HepG2 (cell line): ENCODE measurements at regions not wholly inside any gene's neighbourhood (a gene's known extent, or its start where the extent isn't known, plus 50 kb on each side); places are given as distances from the start of the nearest gene placed in this dataset.

Experiments used
- ATAC-seq: fragments of 200-7000 bp; cut with Tn5 transposase; 3 replicates; pipeline ENCODE4 v1.9.1; 2020; ENCODE audit warnings: mild to moderate bottlenecking, moderate library complexity
- BruUV-seq: library from RNA; stranded (reverse); fragments of 400-500 nt; replicated peaks from 2 replicates; lab custom pipeline; 2021; lab: Mats Ljungman, UMichigan
- CTCF ChIA-PET: fragments of 300-600 bp; formaldehyde crosslinking; extraction: SDS; loops from one replicate; lab custom pipeline; 2021; ENCODE audit warnings: low total read pairs, inconsistent platforms, low intra/inter-chr PET ratio; lab: Yijun Ruan, JAX
- POLR2A ChIA-PET: fragments of 350-600 bp; sonication (Branson Sonifier 250); formaldehyde crosslinking; loops from one replicate; lab custom pipeline; 2020; ENCODE audit warnings: antibody characterized with exemption, inconsistent platforms; lab: Yijun Ruan, JAX
- DNase-seq: peaks from one replicate; pipeline ENCODE4 v3.0.0-alpha.2; 2015; ENCODE audit warnings: low spot score
- FAIRE-seq: peaks from 3 replicates; lab custom pipeline; 2011; peaks lifted over from hg19 to GRCh38; lab: Jason Lieb, UNC
- H2AFZ ChIP-seq: one replicate; pipeline ENCODE4 v1.6.1; 2011; ENCODE audit warnings: low read length, inconsistent platforms
- H3K27ac ChIP-seq: fragments of 300-600 bp; 3 replicates; pipeline ENCODE4 v1.8.0; 2011; ENCODE audit warnings: mixed run types, mild to moderate bottlenecking, mixed read lengths, low read length, inconsistent platforms; ENCODE audit not compliant: insufficient read depth; ENCODE audit errors: extremely low read length
- H3K27me3 ChIP-seq, 2 experiments: fragments of 200-600 bp in 1 of 2; 2 replicates in 1 of 2; 3 replicates in 1 of 2; pipeline versions ENCODE4 v1.6.0 to v1.8.0; 2011; ENCODE audit warnings: low read length in 2 of 2, mild to moderate bottlenecking in 2 of 2, moderate library complexity in 2 of 2, inconsistent platforms in 1 of 2; ENCODE audit not compliant: insufficient read depth in 2 of 2, control insufficient read depth in 1 of 2
- H3K36me3 ChIP-seq, 2 experiments: fragments of 200-600 bp in 1 of 2; replicated peaks in 1 of 2; 2 replicates in 1 of 2; 3 replicates in 1 of 2; pipeline versions ENCODE4 v1.5.1 to v1.8.0; 2011; ENCODE audit warnings: low read length in 2 of 2, inconsistent platforms in 1 of 2; ENCODE audit not compliant: insufficient read depth in 2 of 2, control insufficient read depth in 1 of 2
- H3K4me1 ChIP-seq: 2 replicates; pipeline ENCODE4 v1.5.1; 2012; ENCODE audit warnings: low read length, inconsistent platforms; ENCODE audit not compliant: insufficient read depth
- H3K4me2 ChIP-seq: 2 replicates; pipeline ENCODE4 v1.6.0; 2011; ENCODE audit warnings: low read depth, low read length, inconsistent platforms
- H3K4me3 ChIP-seq, 3 experiments: fragments of 200-600 bp in 1 of 3; sonication (generic), shearing (Covaris generic) in 1 of 3; replicated peaks in 1 of 3; 2 replicates each; pipeline ENCODE4 v1.5.1; 2011 to 2016; ENCODE audit warnings: low read length in 3 of 3, inconsistent platforms in 2 of 3, low read depth in 2 of 3, mild to moderate bottlenecking in 2 of 3, control low read depth in 1 of 3, mixed read lengths in 1 of 3; ENCODE audit not compliant: insufficient read depth in 1 of 3
- H3K79me2 ChIP-seq: one replicate; pipeline ENCODE4 v1.6.1; 2011; ENCODE audit warnings: low read length, inconsistent platforms; ENCODE audit not compliant: insufficient read depth
- H3K9ac ChIP-seq: 2 replicates; pipeline ENCODE4 v1.6.0; 2011; ENCODE audit warnings: mild to moderate bottlenecking, low read depth, low read length, inconsistent platforms; ENCODE audit not compliant: insufficient read depth
- H3K9me3 ChIP-seq: 2 replicates; pipeline ENCODE4 v1.5.1; 2012; ENCODE audit warnings: mild to moderate bottlenecking, low read length
- H4K20me1 ChIP-seq: 2 replicates; pipeline ENCODE4 v1.6.0; 2011; ENCODE audit warnings: inconsistent platforms, mild to moderate bottlenecking, low read length, moderate library complexity; ENCODE audit not compliant: insufficient read depth
- CEBPB ChIP-seq: IDR thresholded peaks from 2 replicates; pipeline ENCODE4 v1.6.1; 2011; ENCODE audit warnings: low read depth, low read length, improper control_type of control experiment, borderline replicate concordance
- EHMT2 ChIP-seq: fragments of 200-600 bp; sonication (generic); IDR thresholded peaks from 2 replicates; pipeline ENCODE4 v1.7.0; 2017; ENCODE audit warnings: antibody characterized with exemption, low read depth, low read length, borderline replicate concordance
- ELF4 ChIP-seq: sonication (generic); formaldehyde crosslinking; IDR thresholded peaks from 2 replicates; pipeline ENCODE4 v1.5.0; 2020; ENCODE audit warnings: missing genetic modification reagents, mild to moderate bottlenecking, moderate library complexity, borderline replicate concordance
- GATAD2A ChIP-seq: IDR thresholded peaks from 2 replicates; pipeline ENCODE4 v1.6.1; 2016
- HNRNPLL ChIP-seq: fragments of 200-400 bp; formaldehyde crosslinking; IDR thresholded peaks from 2 replicates; pipeline ENCODE4 v1.6.1; 2017; ENCODE audit warnings: mild to moderate bottlenecking, low read depth, low read length; ENCODE audit not compliant: poor library complexity, severe bottlenecking
- SP5 ChIP-seq: IDR thresholded peaks from 2 replicates; pipeline ENCODE4 v1.6.1; 2016; ENCODE audit warnings: low read depth, borderline replicate concordance
- ZNF34 ChIP-seq: sonication (generic); formaldehyde crosslinking; IDR thresholded peaks from 2 replicates; pipeline ENCODE4 v1.4.0; 2020; ENCODE audit warnings: mild to moderate bottlenecking, missing genetic modification reagents, borderline replicate concordance
- WGBS: methylation state at CpG from one replicate; pipeline ENCODE4 v1.1.6; 2017; ENCODE audit warnings: low lambda C conversion rate; 5-methylcytosine and 5-hydroxymethylcytosine counted together
- in situ Hi-C: cut with HindIII; loops from 2 replicates; pipeline ENCODE4 v1.10.0; 2017; ENCODE audit warnings: low pct_unique_long_range_greater_than_20kb; ENCODE audit not compliant: extremely low pct_ligation_motif_present
- intact Hi-C: fragments of 100-400 bp; cut with micrococcal nuclease; formaldehyde crosslinking; loops from one replicate; pipeline ENCODE4 v1.10.0; 2022; ENCODE audit not compliant: unreplicated experiment

GRCh38 chr3:137852391-137852830, 88.3 kb downstream of the SOX14 start:
- no peak for FAIRE-seq
- in situ Hi-C loops = no loop called here
- Histone ChIP-seq H3K4me2 (no peak overlapping the region), H3K4me3 (no peak overlapping the region), H3K27me3 (peaks cover 3 to 10% of the 10 kb centered on the region in 2 experiments; a peak in 4 of 5 replicates), H2AFZ (no peak overlapping the region), H3K9ac (no peak overlapping the region), H4K20me1 (no peaks in the 10 kb centered on the region), H3K79me2 (no peaks in the 10 kb centered on the region), H3K4me1 (no peaks in the 10 kb centered on the region), H3K27ac (no peak overlapping the region), H3K9me3 (no peaks in the 10 kb centered on the region), H3K36me3 (no peaks in the 10 kb centered on the region)
- ATAC-seq = no peak
- no peak for DNase-seq
- 8% methylated on average over 8 of the region's 13 CpGs for WGBS
- CTCF ChIA-PET = no interaction called here
- intact Hi-C loops = no loop called here
- POLR2A ChIA-PET = no interaction called here
- TF ChIP-seq SP5 (CRISPR knock-in tag) (no peak), GATAD2A (CRISPR knock-in tag) (no peak)
- no TSS peak for BruUV-seq

GRCh38 chr3:137854533-137855261, 90.6 kb downstream of the SOX14 start:
- TF ChIP-seq EHMT2 (no peak), ELF4 (CRISPR knock-in tag) (no peak), CEBPB (0 out of 2 replicates have a peak, but pooled peaks have one; percentile 27), ZNF34 (CRISPR knock-in tag) (no peak), HNRNPLL (no peak)
- intact Hi-C loops = no loop called here
- BruUV-seq = no TSS peak
- WGBS = 0% methylated on average over 4 of the region's 4 CpGs
- H3K9ac ChIP-seq = no peak overlapping the region
- H3K4me1 ChIP-seq = no peaks in the 10 kb centered on the region
- no peak overlapping the region for H3K4me2 ChIP-seq
- no peak for DNase-seq
- ChIA-PET CTCF (no interaction called here), POLR2A (no interaction called here)
- peaks cover 3 to 10% of the 10 kb centered on the region in 2 experiments; a peak in 4 of 5 replicates for H3K27me3 ChIP-seq
- FAIRE-seq = no peak
- H3K36me3 ChIP-seq = no peaks in the 10 kb centered on the region
- no peak overlapping the region for H2AFZ ChIP-seq
- ATAC-seq = no peak
- no peaks in the 10 kb centered on the region for H4K20me1 ChIP-seq
- in situ Hi-C loops = no loop called here
- H3K79me2 ChIP-seq = no peaks in the 10 kb centered on the region
- no peak overlapping the region for H3K4me3 ChIP-seq
- H3K9me3 ChIP-seq = no peaks in the 10 kb centered on the region
- no peak overlapping the region for H3K27ac ChIP-seq
